Activated CD4-positive, alpha-beta T cell treated with anti-CD3 and anti-CD28 coated beads, Interleukin-2, amount 50 U/mL, for 24 hours (primary cell): ENCODE measurements at regions not wholly inside any gene's neighbourhood (a gene's known extent, or its start where the extent isn't known, plus 50 kb on each side); places are given as distances from the start of the nearest gene placed in this dataset.

Experiments
- DNase-seq, 2 donors: peaks; one replicate each; pipeline ENCODE4 v3.0.0-alpha.2; 2020; ENCODE audit warnings: low read depth in 1 of 2, low spot score in 1 of 2

DNA sequence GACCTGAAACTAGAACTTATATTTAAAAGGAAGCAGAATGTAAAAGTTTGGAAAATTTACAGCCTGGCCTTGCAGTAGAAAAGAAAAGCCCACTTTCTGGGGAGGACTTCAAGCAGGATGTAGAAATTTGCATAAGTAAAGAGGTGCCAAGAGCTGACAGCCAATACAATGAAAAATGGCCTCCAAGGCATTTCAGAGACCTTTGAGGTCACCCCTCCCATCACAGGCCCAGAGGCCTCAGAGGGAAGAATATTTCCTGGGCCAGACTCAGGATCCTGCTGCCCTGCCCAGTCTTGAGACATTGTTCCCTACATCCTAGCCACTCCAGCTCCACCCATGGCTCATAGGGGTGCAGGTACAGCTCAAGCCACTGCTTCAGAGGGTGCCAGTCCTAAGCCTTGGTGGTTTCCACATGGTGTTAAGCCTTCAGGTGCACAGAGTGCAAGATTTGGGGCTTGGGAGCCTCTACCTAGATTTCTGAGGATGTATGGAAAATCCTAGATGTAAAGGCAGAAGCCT lies 518.9 kb upstream of the INTU start:
- no peak for DNase-seq

DNA sequence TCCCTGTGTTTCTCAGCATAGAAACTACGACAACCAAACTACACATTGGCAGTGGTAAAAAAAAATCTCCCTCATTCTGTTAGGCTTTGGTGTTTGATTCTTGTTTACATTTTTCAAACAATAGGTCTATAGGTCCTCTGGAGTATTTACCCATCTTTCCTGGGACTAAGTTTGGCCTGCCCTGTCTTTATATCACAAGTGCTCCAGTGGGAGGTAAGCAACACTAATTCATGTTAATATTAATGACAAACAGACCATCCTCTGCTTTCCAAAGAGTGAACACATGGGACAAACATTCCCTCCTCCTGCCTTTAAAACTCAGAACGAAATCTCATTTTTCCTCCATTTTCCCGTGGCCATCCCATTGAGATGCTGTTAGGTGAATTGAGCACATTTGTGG lies 514.1 kb upstream of the INTU start:
- DNase-seq, result no peak

DNA sequence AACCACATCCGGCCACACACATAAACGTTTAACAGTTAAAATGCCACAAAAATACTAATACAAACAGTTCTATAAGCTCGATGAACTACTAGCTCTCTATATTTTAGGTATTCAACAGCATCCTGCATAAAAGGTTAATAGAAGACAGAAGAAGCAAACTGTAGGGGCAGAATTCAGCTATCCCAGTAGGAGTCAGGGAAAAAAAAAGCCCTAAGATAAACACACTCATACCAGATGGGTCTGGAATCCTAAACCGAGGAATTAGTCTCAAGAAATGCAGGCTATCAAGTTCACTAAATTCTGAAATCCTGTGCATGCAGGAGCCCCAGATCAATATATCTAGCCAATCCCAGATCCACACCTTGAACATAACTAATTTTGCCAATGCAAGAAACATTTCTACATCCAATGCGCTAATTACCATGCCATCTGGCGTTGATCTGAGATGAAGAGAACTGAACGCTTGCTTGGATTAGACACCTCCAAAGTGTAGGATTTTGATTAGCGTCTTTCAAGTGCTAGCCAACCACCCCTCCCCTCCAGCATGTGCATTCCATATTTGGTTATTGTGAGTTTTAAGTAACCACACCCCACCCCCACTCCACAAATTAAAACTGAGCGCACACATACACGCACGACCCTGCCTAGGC lies 512.2 kb upstream of the INTU start:
- DNase-seq, result no peak

DNA sequence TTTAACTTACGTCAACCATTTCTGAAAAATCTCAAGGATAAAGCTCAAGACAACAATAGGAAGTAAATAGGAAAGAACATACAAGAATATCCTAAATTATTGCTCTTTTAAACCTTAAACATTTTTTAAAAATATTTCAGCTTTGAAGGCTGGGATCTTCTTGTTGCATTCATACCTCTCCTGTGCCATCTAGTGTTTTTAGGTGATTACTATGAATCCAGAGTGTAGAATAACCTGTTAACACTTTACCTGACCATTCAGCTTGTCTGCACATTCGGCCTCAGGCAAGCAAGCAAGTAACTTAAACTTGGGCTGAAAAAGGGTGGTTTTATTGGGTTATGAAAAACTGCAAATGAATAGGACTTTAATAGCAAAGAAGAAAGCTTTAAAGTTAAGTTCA lies 507.8 kb upstream of the INTU start:
- no peak for DNase-seq

DNA sequence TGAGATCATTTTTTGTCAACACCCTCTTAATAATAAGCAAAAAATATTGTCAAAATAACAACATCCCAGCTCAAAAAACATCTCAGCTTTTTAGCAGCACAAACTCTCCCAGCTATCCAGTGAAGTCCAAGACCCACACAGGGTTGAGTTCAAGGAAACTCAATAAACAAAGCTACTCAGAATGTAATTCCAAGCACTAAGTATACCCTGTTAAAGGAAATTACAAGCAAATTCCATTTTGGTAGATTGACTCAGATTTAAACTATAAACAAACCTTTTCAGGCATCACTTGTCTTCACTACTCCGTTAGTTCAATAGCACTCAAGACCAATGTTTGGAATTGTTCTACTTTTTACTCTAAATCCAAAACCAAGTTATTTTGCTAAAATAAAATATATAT lies 506.0 kb upstream of the INTU start:
- DNase-seq, result no peak

DNA sequence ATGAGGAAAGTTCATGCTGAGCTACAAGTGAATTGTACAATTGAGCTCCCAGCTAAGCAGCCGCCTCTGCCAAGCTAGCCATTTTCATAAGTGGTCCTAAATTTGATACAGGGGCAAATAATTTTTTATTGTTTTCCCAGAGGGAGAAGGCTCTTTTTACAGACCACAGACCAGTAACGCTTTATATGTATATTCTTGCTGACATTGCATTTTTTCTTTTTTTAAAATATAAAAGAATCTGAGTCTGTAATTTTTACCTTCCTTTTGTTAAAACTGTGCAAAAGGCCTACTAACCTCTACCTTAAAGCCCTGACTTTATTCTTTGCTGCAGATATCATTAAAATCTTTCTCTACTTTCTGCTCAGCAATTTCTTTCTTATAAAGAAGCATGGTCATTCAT lies 501.2 kb upstream of the INTU start:
- no peak for DNase-seq

DNA sequence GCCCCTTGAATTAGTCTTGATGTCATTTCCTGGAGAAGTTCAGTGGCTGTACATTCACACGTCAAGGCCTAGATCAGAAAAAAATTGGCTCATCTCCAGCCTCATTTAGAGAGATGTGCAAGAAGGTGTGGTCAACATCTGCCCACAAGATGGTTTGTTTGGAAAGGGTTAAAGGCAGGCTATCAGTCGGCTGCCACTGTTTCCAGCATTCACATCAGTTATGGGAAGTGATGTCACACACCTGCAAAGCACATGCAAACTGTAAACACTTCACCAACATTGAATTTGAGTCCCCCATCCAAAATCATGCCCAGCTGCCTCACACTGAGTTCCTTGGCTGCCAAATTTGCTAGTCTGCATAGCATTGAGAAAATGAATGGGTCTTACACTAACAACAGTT lies 498.3 kb upstream of the INTU start:
- no peak for DNase-seq

DNA sequence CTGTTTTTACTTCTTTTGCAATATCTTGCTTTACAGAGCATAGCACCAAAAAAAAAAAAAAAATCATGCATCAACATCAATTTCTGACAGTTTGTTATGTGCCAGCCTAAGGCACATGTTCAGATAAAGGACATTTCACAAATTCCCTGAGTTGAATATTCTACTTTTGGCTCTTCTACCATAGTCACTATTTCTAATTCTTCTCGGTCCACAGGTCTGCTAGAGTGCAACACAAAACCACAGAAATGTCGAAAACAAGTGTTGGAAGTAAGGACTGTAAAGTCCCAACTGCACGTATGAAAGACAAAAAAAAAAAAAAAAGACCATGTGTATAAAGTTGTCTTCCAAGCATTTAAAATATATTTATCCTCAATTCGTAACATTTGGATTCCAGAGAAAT lies 494.2 kb upstream of the INTU start:
- DNase-seq, result no peak

DNA sequence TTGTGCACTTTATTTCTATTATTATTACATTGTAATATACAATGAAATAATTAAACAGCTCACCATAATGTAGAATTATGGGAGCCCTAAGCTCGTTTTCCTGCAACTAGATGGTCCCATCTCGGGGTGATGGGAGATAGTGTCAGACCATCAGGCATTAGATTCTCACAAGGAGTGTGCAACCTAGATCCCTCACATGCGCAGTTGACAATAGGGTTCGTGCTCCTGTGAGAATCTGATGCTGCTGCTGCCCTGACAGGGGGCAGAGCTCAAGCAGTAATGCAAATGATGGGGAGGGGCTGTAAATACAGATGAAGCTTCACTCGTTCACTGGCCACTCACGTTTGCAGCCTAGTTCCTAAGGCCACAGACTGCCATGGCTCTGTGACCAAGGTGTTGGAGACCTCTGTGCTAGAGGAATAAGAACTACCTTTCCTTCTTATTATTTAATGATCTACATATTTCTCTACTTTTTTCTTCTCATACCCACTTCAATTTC lies 492.9 kb upstream of the INTU start:
- DNase-seq, result no peak

DNA sequence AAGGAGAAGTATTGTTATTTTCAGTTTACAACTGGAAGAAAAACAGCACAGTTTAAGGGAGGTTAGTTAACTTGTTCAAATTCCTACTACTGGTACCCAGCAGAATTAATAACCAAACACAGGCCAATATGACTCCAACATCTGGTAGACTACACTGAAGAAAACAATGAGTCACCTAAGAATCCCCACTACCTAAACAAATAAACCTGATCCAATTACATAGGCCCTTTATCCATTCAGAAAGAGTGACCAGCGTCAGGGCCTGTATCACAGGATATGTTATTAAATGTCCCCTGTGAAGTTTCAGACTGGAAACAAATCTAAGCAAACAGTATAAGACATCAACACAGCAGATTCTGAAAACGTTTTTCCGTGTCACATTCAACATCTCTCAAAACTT lies 492.5 kb upstream of the INTU start:
- DNase-seq, result no peak

DNA sequence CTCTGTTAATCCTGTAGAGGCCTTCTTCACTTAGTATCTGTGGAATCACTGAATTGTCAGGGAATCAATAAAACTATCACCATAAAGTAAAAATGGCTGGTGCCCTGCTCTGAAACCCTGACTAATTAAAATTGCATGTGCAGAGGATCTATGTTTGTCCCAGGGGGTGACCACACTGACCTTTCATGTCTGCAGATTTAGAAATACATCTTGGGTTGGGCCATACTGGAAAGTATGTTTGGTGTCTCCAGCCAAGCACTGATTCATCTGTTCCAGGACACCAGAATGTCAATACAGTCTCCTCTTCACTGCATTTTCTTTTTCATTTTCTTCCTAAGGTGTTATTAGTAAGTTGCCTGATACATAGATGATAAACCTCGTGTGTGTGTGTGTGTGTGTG lies 490.9 kb upstream of the INTU start:
- DNase-seq, result no peak

DNA sequence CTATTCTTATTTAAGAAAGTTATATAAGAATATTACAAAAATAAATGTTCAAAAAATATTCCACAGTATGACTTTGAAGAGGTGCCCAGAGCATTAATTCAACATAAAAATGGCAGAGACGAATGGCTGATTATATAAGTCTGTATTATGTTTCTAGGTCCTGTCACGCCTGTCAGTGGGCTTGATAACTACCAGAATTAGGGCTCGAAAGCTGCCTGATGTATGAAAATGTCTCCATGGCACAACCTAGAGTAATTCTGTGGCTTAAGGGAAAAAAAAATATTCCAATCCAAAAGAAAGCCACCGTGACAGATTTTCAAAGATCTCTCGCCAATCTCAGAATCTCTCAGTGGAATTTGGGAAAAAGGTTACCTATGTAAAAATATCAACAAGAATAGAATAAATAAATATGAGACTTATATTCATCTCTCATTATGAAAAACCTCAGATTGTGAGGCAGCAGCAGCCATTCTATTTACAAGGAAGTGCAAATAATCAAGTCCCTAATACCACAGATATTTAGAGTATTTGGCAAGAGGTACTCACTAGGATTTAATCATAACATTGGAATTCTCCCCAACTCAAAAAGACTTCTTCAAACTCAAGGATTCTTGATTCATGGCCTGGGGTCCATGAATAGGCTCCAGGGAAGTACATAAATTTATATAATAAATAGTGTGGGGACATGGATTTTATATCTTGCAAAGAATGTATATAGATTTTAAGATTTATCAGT lies 489.1 kb upstream of the INTU start:
- no peak for DNase-seq

DNA sequence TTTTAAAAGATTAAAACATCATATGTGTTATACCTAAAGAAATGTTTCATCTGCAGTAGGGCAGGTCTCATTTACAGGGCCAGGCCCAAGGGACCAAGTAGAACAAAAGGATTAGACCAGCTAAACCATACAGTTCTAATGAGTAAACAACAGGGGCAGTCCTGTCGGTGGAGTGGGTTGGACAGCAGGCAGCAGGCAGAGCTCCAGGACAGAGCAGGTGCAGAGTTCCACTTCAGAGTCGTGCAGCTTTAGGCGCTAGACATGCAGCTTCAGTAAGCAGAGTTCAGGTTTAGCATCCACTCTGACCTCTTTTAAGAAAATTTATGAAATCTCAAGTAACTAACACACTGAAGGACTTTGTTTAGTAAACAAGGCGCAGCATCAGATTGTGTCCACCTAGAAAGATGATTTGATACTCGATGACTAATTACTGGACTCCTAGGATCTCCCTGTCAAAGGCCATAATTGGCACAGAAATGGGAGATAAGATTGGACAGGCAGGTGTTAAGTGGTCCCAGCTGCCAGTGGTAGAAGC lies 487.7 kb upstream of the INTU start:
- no peak for DNase-seq

DNA sequence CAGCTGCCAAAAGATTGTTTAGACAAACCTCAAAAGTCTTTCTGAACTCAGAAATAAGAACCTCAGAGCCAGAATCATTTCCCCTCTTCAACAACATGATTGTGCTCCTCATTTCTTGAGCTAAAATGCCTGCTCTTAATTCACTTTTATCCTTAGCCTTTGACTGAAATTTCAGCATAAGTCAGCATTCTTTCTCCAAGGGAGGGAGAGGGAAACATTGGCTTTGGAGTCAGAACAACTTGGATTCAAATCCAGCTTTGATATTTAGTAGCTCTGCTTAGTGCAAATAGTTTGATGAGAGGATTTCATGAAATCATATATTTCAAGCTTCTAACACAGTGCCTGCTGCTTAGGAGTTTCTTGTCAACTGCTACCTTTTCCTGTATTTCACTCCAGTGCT lies 484.6 kb upstream of the INTU start:
- no peak for DNase-seq

DNA sequence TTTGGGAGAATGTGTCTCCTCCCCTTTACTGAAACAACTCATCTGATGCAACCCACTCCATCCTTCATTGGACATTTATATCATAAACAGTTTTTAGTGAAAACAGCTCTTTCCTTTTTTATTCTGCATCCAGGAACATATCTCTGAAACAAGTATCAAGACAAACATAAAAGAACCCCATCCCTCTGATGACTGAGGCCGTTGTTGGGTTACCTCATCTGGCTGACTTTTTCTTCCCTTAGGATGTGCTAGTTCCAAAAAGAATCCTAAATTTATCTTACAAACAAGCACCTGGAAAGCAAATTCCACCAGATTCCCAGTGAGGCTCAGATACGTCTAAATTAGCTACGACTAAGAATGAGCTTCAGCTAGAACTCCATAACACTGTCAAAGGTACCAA lies 483.7 kb upstream of the INTU start:
- no peak for DNase-seq

DNA sequence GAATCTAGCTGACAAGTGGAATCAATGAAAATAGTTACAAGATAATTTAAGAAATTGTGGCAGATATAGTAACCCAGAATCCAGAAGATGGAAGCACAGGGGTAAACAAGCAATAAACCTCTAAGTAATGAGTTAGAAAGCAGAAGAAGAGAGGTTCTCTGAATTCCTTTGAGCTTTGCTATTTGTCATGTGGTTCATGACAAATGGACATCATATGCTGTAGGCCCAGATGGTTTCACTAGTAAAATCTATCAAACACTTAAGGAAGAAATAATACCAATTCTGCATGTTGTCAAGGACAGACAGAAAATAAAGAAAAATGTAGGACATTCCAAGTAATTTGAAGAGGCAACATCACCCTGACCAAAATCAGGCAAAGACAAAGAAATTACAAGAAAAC lies 480.8 kb upstream of the INTU start:
- no peak for DNase-seq

DNA sequence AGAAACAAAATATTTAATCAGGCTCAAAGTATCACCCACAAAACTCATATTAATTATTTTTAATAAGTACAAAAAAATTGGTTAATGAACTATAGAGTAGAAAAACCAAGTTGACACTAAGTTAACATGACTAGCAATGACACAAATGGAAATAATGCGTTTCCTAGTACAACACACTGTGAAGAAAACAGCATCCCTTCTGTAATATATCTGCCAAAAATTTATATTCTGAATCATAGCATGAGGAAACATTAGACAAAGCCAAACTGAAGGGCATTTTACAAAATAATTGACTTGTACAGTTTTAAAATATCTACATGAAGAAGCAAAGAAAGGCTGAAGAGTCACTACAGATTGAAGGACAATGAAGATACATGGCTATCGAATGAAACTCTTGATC lies 477.6 kb upstream of the INTU start:
- DNase-seq, result no peak

DNA sequence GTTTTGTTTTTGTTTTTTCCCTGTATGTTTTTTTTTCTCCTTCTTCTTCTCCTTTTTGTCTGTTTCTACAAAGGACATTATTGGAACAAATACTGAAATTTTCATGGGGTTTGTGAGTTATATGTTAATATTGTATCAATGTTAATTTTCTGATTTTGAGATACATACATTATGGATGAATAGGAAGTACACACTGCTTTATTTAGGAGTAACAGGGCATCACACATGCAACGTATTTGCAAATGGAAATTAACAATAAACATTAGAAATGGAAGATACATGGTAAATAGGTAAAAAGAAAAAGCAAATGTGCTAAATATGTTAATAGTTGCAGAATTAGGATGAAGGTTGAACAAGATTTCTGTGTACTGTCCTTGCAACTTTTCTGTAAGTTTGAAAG lies 477.2 kb upstream of the INTU start:
- DNase-seq, result no peak

DNA sequence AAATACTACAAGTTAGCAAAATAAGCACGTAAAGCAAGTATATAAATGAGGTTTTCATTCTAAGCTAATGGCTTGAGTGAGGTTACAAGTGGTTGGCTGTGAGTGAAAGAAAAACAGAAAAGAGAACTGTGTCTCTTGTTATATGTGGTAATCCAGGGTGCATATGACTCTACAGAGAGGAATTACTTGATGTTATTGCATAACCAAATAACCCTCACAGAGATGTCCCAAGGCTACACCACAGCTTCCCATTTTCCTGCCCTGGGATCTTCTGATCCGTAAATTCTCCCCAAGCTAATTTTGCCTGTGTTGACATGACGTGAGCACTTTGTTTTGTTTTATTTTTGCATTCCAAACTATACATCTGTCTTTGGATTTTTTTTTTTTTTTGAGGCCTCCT lies 470.0 kb upstream of the INTU start:
- no peak for DNase-seq

DNA sequence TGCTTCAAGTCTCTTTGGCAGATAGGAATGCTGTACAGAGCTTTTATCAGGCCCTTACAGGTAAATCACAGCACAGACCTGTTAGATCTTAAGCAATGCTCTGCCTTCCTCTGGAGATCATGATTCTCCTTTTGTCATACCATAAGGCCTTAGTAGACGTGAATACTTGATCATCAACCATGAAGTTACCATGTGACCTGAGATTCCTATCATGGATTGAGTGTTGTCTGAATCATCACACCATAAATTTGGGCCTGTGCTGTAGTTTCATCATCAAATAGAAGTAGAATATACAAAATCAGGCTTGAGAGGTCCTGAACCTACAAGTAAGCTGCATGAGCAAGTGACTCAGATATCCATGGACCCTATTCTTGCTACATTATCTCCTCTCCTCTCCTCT lies 466.8 kb upstream of the INTU start:
- DNase-seq, result no peak

DNA sequence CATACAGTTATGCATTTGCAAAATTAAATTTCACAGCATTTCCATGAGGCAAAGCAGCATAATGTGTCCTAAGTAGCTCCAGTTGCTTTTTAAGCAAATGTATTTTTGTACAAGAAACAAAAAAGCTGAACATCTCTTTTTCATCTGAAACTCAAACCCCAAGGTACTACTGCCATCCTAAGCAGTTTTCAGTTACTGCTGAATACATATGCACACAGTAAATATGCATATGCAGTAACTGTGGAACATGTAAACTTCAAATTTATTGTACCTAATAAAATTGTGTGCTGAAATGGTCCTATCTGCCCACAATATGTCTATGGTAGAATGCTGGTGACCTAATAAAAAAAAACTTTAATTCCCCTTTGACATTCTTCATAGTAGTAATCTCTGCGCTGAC lies 458.6 kb upstream of the INTU start:
- DNase-seq, result no peak

DNA sequence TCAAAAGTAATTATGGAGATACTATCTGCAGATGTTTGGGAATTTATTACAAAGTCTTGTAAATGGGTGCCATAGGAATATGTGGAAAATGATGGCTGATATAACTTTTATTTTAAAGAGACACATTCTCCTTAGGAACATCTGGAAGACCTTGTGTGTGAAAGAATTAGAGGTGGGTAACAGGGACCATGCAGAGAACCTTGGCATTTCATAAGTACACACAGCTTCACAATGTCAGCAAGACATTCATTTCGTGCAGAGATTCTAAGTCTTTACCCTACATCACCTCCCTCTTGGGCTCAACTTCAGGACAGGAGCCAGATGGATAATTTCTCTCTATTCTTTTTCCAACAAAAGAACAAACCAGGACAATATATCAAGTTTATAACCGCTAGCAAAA lies 458.1 kb upstream of the INTU start:
- DNase-seq, result no peak
